HG02642 (cell line): ENCODE measurements at regions not wholly inside any gene's neighbourhood (a gene's known extent, or its start where the extent isn't known, plus 50 kb on each side); places are given as distances from the start of the nearest gene placed in this dataset.

Source experiments
- ATAC-seq: cut with Tn5 transposase; IDR thresholded peaks from one replicate; pipeline ENCODE4 v1.9.1; 2021; ENCODE audit warnings: mild to moderate bottlenecking; ENCODE audit not compliant: unreplicated experiment, poor library complexity

DNA sequence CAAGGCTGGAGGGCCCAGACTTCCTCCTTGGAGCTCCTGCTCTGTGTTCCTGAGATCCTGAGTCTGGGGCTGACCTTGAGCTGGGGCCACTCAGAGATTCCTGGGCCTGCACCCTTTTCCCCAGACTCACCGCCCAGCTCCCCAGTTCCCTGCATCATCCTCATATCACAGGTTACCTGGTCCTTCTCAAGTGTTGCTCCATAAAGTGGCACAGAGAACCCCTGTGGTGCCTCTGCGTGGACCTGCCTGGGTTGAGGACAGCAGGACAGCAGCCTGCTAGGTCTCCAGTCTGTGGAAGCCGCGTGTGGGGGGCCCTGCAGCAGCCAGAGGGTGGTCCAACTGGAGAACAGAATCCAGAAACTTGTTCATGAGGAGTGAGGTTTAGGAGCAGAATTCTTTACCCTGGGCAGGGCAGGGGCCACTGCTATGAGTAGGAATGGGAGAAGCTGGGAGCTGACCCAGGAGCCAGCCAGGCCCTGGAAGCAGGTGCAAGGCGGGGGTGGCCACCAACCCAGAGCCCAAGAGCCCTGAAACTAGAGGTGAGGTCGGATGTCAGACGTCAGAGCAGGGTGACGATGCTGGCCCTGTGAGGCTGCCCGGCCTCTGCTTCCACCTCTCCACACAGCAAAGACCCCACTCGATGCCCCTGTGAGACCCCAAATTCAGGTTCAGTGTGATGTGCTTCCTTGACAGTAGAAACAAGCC lies 299.4 kb downstream of the TCERG1L start:
- no peak for ATAC-seq

DNA sequence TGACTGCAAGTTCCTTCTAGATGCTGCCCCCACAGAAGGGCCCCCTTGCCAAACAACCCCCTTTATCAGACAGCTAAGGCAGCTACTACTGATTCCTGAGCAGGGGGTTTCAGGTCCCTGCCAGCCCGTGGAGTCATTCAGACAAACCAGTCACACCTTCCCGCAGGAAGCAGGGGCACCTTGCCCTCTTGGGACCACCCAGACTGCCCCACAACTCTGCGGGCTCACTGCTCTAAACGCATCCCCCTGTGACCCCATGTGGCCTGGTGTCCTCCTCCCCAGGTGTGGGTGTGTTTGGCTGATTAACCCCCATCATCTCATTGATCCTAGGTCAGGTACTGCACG lies 298.9 kb downstream of the TCERG1L start:
- no peak for ATAC-seq

DNA sequence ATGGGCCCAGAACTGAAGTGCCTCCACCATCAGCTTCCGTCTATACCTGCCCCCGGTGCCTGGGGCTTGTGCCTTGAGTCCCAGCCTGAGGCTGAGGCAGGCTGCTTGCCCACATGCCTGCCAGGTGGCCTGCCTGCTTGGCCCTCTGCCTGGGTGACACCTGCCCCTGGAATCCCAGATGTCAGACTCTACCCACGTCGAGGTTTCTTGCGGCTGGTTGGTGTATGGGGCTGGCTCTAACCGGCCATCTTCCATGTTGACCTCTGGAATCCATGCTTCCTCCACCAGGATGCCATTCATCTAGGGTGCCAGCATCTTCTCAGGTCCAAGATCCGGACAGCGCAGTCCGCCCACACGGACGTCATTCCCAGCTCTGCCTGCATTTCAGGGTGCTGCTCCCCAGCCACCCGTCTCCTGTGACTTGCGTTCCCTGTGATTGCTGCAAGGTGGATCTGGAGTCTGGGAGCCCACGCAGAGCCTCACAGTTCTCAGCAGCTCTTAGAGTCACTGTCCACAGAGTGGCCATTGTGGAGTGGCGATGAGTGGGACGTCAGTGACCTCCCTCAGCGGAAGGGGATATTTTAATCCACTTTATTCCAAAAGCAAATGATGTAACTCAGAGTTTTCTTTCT lies 298.1 kb downstream of the TCERG1L start:
- ATAC-seq = no peak

GRCh38 chr10:131014271-131014670 lies 297.2 kb downstream of the TCERG1L start:
- no peak for ATAC-seq

DNA sequence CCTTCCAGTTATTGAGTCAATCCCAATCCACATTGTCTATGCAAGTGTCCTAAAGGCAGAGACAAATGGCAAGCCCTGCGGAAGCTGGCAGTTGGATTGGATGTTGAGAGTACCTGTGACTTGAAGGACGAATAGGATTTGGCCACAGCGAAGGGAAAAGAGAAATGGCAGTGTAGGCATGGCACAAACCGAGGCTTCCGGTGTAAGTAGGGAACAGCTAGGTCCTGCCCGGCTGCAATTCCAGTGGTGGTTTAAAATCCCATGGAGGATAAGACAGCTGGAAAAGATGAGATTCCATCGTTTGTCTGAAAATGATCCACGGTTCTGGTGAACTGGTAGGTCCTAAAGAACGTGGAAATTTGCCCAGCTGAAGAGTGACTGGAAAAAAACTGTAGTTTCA lies 296.2 kb downstream of the TCERG1L start:
- ATAC-seq = no peak

GRCh38 chr10:131016556-131016955 lies 295.0 kb downstream of the TCERG1L start:
- no peak for ATAC-seq

GRCh38 chr10:131017566-131018285 lies 293.8 kb downstream of the TCERG1L start:
- no peak for ATAC-seq

DNA sequence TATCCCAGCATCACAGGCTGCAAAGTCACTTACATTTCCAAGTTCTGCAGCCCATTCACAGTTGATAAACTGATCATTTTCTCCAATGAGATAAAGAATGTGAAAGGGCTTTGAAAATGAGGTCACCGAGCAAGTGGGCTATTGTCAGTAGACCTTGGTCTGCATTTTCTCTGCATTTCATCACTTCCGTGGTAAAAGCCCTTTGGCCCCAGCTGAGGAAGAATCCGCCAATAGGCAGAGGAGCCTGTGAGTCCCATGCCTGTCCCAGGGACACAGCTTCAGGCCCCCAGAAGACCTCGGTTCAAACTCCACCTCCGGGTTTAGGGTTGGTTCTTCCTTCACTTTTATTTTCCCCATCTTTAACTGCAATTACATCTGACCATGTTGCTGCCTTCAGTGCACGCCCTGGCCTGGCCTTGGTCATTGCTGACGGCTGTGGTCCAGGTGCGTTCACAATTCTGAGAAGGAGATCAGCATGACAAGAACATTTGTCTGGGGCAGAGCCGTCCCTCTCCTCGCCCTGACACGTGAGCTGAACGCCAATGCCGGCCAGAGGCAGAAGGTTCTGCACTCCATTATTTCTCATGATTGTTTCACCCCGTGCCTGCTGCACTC lies 292.5 kb downstream of the TCERG1L start:
- no peak for ATAC-seq

GRCh38 chr10:131019696-131020095 lies 291.8 kb downstream of the TCERG1L start:
- ATAC-seq = no peak

GRCh38 chr10:131020775-131021174 lies 290.7 kb downstream of the TCERG1L start:
- ATAC-seq = no peak

DNA sequence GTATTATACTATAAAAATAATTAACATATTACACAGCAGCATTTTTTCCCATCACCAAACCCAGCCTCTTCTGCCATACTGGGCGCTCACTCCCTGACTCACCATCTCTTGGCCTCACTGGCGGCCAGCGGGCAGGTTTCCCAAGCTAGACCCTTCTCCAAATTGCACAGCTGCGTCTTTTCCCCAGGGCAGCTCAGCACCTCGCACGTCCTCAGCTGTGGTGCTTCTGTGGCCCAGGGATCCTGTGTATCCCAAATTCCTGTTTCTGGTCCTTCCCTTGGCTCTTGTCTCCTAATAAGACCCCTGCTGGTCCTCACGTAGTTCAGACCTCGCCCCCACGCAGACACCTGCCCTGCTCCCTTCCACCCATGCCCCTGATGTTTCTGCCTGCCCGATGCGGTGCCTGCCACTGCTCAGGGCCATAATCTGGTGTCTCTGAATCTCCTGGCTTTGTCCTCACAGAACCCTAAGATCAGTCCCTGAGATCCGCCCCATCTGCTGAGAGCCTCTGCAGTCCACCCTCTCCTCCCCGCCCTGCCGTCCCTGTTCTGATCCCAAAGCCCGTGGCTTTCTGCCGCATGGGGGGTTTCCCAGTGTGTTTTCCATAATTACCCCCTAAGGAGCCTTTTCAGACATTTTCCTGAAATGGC lies 290.1 kb downstream of the TCERG1L start:
- no peak for ATAC-seq

DNA sequence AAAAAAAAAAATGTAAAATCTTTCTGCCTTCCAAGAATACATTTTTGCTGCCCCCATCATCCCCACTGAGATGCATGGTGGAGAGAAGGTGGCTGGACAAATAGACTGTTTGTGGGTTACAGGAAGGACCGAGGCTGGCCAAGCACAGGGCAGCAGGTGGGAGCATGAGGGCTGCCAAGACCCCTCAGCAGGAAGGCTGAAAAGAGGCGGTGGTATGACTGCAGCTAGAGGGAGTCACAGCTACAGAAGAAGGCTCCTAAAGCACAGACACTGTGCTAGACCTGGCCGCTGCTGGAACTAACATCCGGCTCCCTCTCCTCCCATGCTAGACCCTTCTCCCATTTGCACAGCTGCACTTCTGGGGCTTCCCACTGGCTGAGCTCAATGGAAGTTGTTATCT lies 289.6 kb downstream of the TCERG1L start:
- ATAC-seq = no peak

DNA sequence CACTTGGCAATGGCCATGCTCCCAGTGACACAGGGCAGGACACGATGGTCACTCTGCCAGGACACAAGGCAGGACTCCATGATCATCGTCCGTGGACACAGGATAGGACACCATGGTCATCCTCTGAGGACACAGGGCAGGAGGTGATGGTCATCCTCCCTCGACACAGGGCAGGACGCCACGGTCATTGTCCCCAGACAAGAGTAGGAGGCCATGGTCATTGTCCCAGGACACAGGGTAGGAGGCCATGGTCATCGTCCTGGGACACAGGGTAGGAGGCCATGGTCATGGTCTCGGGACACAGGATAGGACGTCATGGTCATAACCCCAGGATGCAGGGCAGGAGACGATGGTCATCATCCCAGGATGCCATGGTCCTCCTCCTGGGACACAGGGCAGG lies 289.2 kb downstream of the TCERG1L start:
- no peak for ATAC-seq

DNA sequence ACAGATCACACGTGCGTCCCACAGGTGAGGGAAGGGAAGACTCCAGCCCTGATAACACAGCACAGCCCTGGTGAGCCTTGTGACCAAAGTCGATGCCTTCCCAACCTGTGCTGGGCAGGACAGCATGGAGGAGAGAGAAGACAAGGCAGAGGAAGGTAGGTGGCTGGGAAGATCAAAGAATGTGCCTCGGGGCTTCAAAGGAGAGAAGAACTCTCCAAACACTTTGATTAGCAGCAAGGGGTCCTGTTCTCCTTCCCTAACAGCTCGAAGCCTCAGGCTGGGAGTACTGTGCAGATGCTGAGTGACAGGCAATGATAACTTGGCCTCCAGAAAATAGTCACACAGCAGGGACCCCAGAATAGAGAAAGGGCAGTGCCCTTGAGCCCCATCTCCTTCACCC lies 288.5 kb downstream of the TCERG1L start:
- ATAC-seq = no peak

GRCh38 chr10:131024259-131025131 lies 287.0 kb downstream of the TCERG1L start:
- ATAC-seq = no peak

DNA sequence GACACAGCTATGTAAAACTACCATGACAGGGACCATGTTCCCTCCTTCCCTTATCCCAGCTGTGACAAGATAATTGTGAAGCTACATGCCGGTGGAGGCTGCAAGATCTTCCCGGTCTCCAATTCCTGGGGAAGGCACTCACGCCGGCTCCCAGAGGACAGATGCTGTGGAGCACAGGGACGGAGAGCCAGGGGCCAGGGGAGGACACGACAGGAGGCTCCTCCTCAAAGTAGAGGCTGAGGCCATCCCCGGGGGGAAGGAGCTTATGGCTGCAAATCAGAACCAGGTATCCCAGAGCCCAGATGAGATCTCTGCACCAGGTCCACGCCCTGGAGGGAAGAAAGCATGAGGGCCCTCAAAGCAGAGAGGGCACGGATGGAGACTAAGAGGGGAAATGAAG lies 286.2 kb downstream of the TCERG1L start:
- ATAC-seq = no peak

DNA sequence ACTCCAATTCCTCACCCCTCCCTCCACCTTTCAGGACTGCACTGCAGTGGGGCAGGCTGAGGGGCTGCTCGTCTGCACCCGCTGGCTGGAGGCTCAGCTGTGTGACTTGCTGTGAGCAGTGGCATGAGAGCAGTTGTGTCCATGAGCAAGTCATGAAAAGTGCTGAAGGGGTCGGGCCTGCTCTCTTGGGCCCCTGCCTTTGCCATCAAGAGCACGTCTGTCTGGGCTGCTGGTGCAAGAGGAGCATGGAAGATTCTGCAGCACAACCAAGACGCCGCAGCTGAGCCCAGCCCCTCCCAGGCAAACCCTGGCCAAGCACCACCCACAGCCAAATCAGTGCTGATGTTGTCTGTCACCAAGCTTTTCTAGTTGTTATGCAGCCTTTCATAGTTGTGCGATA lies 284.3 kb downstream of the TCERG1L start:
- no peak for ATAC-seq

- no peak for ATAC-seq
These were observed 280.2 kb downstream of the TCERG1L start for GRCh38 chr10:131031346-131031745.

DNA sequence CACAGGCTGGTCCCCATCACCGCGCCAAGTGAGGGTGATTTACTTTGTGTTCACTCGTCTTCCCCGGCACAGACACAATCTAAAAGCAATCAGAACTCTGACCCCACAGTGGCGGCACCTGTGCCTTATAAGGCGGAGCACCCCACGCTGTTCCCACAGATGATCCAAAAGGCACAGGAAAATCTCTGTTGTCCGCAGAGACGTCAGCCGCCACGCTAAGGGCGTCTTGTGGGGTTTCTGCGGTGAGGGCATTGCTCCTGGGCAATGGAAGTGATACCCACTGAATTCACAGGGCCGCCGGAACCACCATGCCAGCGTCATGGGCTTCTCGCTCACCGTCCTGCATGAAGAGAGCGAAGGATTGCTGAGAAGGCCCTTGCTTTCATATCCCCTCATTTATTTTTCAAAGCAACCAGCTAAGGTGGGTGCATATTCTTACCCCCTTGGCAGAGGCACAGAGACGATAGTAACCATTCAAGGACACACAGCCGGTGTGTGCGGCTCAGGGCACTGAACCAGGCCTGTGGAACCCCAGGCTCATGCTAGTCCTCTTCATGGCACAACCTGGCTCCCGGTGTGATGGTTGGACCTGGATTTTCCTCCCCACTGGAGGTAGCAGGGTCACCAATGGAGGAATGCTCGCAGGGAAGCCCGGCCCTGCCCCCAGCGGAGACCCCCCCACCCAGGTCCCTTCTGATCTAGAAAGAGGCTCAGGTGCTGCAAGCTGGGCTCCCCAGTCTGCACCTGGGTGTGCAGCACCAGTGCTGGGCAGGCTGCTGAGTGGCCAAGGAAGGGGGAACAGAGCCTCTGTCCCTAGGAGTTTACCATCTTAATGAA lies 279.0 kb downstream of the TCERG1L start:
- no peak for ATAC-seq
